Astrocyte (in vitro differentiated cells and primary cell): ENCODE measurements at regions not wholly inside any gene's neighbourhood (a gene's known extent, or its start where the extent isn't known, plus 50 kb on each side); places are given as distances from the start of the nearest gene placed in this dataset.

ENCODE experiments used
- DNase-seq: peaks from one replicate; pipeline ENCODE4 v3.0.0-alpha.2; 2010; ENCODE audit warnings: low read depth
- FAIRE-seq: peaks from 2 replicates; lab custom pipeline; 2011; peaks lifted over from hg19 to GRCh38; lab: Jason Lieb, UNC
- H2AFZ ChIP-seq: 2 replicates; pipeline ENCODE4 v1.6.0; 2012; ENCODE audit warnings: low read depth, low read length, inconsistent platforms
- H3K27ac ChIP-seq: 2 replicates; pipeline ENCODE4 v1.5.1; 2011; ENCODE audit warnings: low read depth, low read length, inconsistent platforms
- H3K27me3 ChIP-seq: 2 replicates; pipeline ENCODE4 v1.6.0; 2011; ENCODE audit warnings: low read length, inconsistent platforms; ENCODE audit not compliant: insufficient read depth
- H3K36me3 ChIP-seq: 2 replicates; pipeline ENCODE4 v1.5.1; 2011; ENCODE audit warnings: low read length, inconsistent platforms; ENCODE audit not compliant: insufficient read depth
- H3K4me1 ChIP-seq: 2 replicates; pipeline ENCODE4 v1.5.1; 2011; ENCODE audit warnings: low read length, inconsistent platforms; ENCODE audit not compliant: insufficient read depth
- H3K4me2 ChIP-seq: 2 replicates; pipeline ENCODE4 v1.6.0; 2012; ENCODE audit warnings: low read length, inconsistent platforms
- H3K4me3 ChIP-seq: 2 replicates; pipeline ENCODE4 v1.5.1; 2011; ENCODE audit warnings: low read depth, mild to moderate bottlenecking, low read length, inconsistent platforms; ENCODE audit not compliant: insufficient read depth
- H3K79me2 ChIP-seq: 2 replicates; pipeline ENCODE4 v1.6.0; 2012; ENCODE audit warnings: mild to moderate bottlenecking, low read length, inconsistent platforms; ENCODE audit not compliant: insufficient read depth
- H3K9ac ChIP-seq: 2 replicates; pipeline ENCODE4 v1.6.0; 2012; ENCODE audit warnings: mild to moderate bottlenecking, low read length, inconsistent platforms
- H3K9me3 ChIP-seq: 2 replicates; pipeline ENCODE4 v1.5.1; 2012; ENCODE audit warnings: low read depth, mild to moderate bottlenecking, low read length, inconsistent platforms; ENCODE audit not compliant: insufficient read depth
- H4K20me1 ChIP-seq: 2 replicates; pipeline ENCODE4 v1.6.0; 2012; ENCODE audit warnings: low read length, inconsistent platforms; ENCODE audit not compliant: insufficient read depth
- H3K27ac Mint-ChIP-seq: one replicate; pipeline ENCODE4 v1.8.0; 2021; ENCODE audit warnings: mild to moderate bottlenecking, mixed read lengths; ENCODE audit not compliant: unreplicated experiment
- H3K27me3 Mint-ChIP-seq: one replicate; pipeline ENCODE4 v1.8.0; 2021; ENCODE audit warnings: low read depth, mixed read lengths; ENCODE audit not compliant: unreplicated experiment
- H3K36me3 Mint-ChIP-seq: one replicate; pipeline ENCODE4 v1.8.0; 2021; ENCODE audit warnings: low read depth, mixed read lengths; ENCODE audit not compliant: unreplicated experiment
- H3K4me1 Mint-ChIP-seq: one replicate; pipeline ENCODE4 v1.8.0; 2021; ENCODE audit warnings: low read depth, mixed read lengths; ENCODE audit not compliant: unreplicated experiment
- H3K4me3 Mint-ChIP-seq: one replicate; pipeline ENCODE4 v1.8.0; 2021; ENCODE audit warnings: mild to moderate bottlenecking, moderate library complexity, mixed read lengths; ENCODE audit not compliant: unreplicated experiment
- H3K9me3 Mint-ChIP-seq: one replicate; pipeline ENCODE4 v1.8.0; 2021; ENCODE audit warnings: mild to moderate bottlenecking, mixed read lengths; ENCODE audit not compliant: unreplicated experiment
- CTCF ChIP-seq: IDR thresholded peaks from 2 replicates; pipeline ENCODE4 v1.5.1; 2011; ENCODE audit warnings: low read depth, mild to moderate bottlenecking, inconsistent platforms, low read length, moderate library complexity; ENCODE audit not compliant: insufficient read depth
- EZH2 ChIP-seq: IDR thresholded peaks from 2 replicates; pipeline ENCODE4 v1.6.1; 2012; ENCODE audit warnings: mild to moderate bottlenecking, low read length, inconsistent platforms; ENCODE audit not compliant: insufficient read depth

DNA sequence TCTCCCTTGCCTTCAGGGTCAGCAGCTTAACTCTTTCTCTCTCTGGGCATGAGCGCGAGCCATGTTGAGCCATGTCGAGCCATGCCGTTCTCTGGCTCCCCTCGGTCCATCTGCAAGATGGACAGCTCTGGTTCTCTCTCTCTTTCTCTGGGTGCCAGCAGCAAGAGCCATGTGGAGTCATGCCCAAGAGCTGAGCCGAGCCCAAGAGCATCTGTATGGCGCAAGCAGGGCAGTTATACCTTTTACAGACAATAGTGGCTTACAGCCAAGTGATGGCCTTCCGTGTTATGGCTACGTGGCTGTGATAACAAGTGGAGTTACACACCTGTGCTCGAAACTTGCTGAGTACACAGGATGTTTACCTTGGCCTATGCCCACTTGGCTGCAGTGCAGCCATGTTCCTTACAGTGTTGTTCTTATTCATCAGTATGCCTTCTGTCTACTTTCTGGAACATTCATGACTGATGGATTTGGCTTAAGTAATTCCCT is 327.7 kb downstream of the GLRX3 start:
- FAIRE-seq (no peak), DNase-seq (no peak)
- Mint-ChIP-seq H3K36me3 (no peaks in the 10 kb centered on the region), H3K27me3 (no peaks in the 10 kb centered on the region), H3K4me3 (no peak overlapping the region), H3K9me3 (peaks cover 7% of the 10 kb centered on the region), H3K4me1 (no peaks in the 10 kb centered on the region), H3K27ac (no peak overlapping the region)
- no peak overlapping the region for H3K9ac ChIP-seq
- no peaks in the 10 kb centered on the region for H4K20me1 ChIP-seq
- no peaks in the 10 kb centered on the region for H3K36me3 ChIP-seq
- TF ChIP-seq EZH2 (no peak), CTCF (no peak)
- no peaks in the 10 kb centered on the region for H3K79me2 ChIP-seq
- H3K9me3 ChIP-seq: peaks cover 20% of the 10 kb centered on the region
- H3K27ac ChIP-seq: no peak overlapping the region
- H3K4me3 ChIP-seq: no peak overlapping the region
- H2AFZ ChIP-seq: no peak overlapping the region
- no peak overlapping the region for H3K4me2 ChIP-seq
- no peaks in the 10 kb centered on the region for H3K4me1 ChIP-seq
- H3K27me3 ChIP-seq: no peaks in the 10 kb centered on the region

DNA sequence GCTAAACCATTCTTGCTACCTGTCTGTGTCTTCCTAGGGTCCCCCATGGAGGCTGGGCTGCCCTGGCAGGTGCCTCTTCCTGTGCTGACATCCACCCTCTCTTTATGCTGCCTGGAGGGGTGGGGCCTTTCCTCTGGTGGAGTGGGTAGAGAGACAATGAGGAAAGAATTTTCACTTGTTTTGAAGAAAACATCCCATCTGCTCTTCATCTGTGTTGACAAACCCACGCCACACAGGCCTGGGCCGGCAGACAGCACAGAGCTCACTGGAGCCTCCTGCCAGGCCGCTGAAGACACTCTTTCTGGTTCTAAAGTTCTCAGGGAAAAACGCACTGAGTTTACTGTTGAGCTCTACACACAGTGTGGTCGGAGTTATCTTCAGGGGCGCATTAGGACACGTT is 328.2 kb downstream of the GLRX3 start:
- FAIRE-seq: no peak
- Histone ChIP-seq H4K20me1 (no peaks in the 10 kb centered on the region), H3K4me2 (no peak overlapping the region), H2AFZ (no peak overlapping the region), H3K79me2 (no peaks in the 10 kb centered on the region), H3K9me3 (peaks cover 20% of the 10 kb centered on the region), H3K9ac (no peak overlapping the region), H3K4me1 (no peaks in the 10 kb centered on the region), H3K4me3 (no peak overlapping the region), H3K27me3 (no peaks in the 10 kb centered on the region), H3K36me3 (no peaks in the 10 kb centered on the region), H3K27ac (no peak overlapping the region)
- no peak for DNase-seq
- no peak overlapping the region for H3K4me3 Mint-ChIP-seq
- H3K36me3 Mint-ChIP-seq: no peaks in the 10 kb centered on the region
- no peaks in the 10 kb centered on the region for H3K4me1 Mint-ChIP-seq
- peaks cover 7% of the 10 kb centered on the region for H3K9me3 Mint-ChIP-seq
- no peaks in the 10 kb centered on the region for H3K27me3 Mint-ChIP-seq
- H3K27ac Mint-ChIP-seq: no peak overlapping the region
- no peak for TF ChIP-seq CTCF
- TF ChIP-seq EZH2: no peak

GRCh38 chr10:130466271-130466997 is 330.2 kb downstream of the GLRX3 start:
- no peak overlapping the region for H3K4me3 Mint-ChIP-seq
- no peaks in the 10 kb centered on the region for H3K4me1 Mint-ChIP-seq
- peaks cover 8% of the 10 kb centered on the region for H3K9me3 Mint-ChIP-seq
- Histone ChIP-seq H3K9me3 (peaks cover 23% of the 10 kb centered on the region), H3K27ac (no peak overlapping the region), H3K27me3 (no peaks in the 10 kb centered on the region), H2AFZ (no peak overlapping the region), H3K4me1 (no peaks in the 10 kb centered on the region), H3K4me2 (no peak overlapping the region), H3K36me3 (no peaks in the 10 kb centered on the region), H3K4me3 (no peak overlapping the region), H3K9ac (no peak overlapping the region), H4K20me1 (no peaks in the 10 kb centered on the region), H3K79me2 (no peaks in the 10 kb centered on the region)
- no peaks in the 10 kb centered on the region for H3K36me3 Mint-ChIP-seq
- no peak for TF ChIP-seq CTCF
- TF ChIP-seq EZH2: no peak
- FAIRE-seq: no peak
- H3K27ac Mint-ChIP-seq: no peak overlapping the region
- H3K27me3 Mint-ChIP-seq: no peaks in the 10 kb centered on the region
- DNase-seq: no peak
